HFFc6 (cell line): ENCODE measurements at regions not wholly inside any gene's neighbourhood (a gene's known extent, or its start where the extent isn't known, plus 50 kb on each side); places are given as distances from the start of the nearest gene placed in this dataset.

Source experiments
- DNase-seq: peaks from one replicate; pipeline ENCODE4 v3.0.0-alpha.2; 2018
- H3K27ac Mint-ChIP-seq: 2 replicates; pipeline ENCODE4 v1.8.0; 2020; ENCODE audit warnings: mild to moderate bottlenecking, mixed read lengths
- H3K27me3 Mint-ChIP-seq: 2 replicates; pipeline ENCODE4 v1.8.0; 2021; ENCODE audit warnings: mild to moderate bottlenecking, moderate library complexity, mixed read lengths; ENCODE audit not compliant: insufficient read depth
- H3K36me3 Mint-ChIP-seq: 2 replicates; pipeline ENCODE4 v1.8.0; 2021; ENCODE audit warnings: low read depth, mixed read lengths
- H3K4me1 Mint-ChIP-seq: 2 replicates; pipeline ENCODE4 v1.8.0; 2020; ENCODE audit warnings: low read depth, mixed read lengths
- H3K4me3 Mint-ChIP-seq: 2 replicates; pipeline ENCODE4 v1.8.0; 2020; ENCODE audit warnings: mild to moderate bottlenecking, moderate library complexity, mixed read lengths
- H3K9me3 Mint-ChIP-seq: 2 replicates; pipeline ENCODE4 v1.8.0; 2020; ENCODE audit warnings: mild to moderate bottlenecking, mixed read lengths
- TF ChIP-seq, protein P1 (sequence below): fragments of 200-600 bp; sonication (generic); IDR thresholded peaks from 2 replicates; pipeline ENCODE4 v1.5.0; 2021; ENCODE audit warnings: antibody characterized with exemption, mild to moderate bottlenecking

DNA sequence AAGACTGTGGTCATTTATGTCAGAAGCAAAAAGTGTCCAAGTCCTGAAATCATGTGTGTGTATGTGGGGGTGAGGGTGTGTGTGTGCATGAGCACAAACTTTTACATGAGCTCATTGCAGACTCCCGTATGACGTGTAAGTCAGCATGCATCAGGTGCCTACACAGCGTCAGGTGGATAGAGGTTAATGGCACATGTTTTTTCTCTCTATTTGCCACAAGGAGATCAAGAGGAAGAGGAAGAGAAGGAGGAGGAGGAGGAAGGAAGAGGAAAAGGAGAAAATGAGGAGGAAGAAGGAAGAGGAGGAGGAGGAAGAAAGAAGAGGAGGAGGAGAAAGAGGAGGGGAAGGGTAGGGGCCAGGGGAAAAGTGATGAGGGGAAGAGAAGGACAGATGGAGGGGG, 178.0 kb upstream of the DYNLRB2 start:
- H3K4me1 Mint-ChIP-seq = no peaks in the 10 kb centered on the region
- DNase-seq = no peak
- no peaks in the 10 kb centered on the region for H3K9me3 Mint-ChIP-seq
- TF ChIP-seq, protein P1, sequence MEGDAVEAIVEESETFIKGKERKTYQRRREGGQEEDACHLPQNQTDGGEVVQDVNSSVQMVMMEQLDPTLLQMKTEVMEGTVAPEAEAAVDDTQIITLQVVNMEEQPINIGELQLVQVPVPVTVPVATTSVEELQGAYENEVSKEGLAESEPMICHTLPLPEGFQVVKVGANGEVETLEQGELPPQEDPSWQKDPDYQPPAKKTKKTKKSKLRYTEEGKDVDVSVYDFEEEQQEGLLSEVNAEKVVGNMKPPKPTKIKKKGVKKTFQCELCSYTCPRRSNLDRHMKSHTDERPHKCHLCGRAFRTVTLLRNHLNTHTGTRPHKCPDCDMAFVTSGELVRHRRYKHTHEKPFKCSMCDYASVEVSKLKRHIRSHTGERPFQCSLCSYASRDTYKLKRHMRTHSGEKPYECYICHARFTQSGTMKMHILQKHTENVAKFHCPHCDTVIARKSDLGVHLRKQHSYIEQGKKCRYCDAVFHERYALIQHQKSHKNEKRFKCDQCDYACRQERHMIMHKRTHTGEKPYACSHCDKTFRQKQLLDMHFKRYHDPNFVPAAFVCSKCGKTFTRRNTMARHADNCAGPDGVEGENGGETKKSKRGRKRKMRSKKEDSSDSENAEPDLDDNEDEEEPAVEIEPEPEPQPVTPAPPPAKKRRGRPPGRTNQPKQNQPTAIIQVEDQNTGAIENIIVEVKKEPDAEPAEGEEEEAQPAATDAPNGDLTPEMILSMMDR = no peak
- no peak overlapping the region for H3K4me3 Mint-ChIP-seq
- H3K36me3 Mint-ChIP-seq = no peaks in the 10 kb centered on the region
- H3K27me3 Mint-ChIP-seq = peaks cover 12% of the 10 kb centered on the region
- no peak overlapping the region for H3K27ac Mint-ChIP-seq

DNA sequence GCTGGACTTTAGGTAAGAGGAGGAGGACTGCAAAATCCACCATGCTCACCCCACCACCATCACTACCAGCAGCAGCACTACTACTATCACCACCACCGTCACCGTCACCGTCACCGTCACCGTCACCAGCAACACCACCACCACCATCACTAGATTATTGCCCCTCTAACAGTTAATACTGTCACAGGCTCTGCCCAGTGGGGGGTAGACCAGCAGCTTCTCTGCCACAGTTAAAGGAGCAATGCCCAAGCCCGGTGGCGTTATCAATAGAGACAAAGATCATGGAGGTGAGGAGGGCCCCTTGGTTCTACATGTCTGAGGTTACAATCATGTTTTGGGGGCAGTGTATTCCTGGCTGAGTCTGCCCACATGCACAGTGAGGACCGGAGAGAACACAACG, 184.4 kb upstream of the DYNLRB2 start:
- peaks cover 4% of the 10 kb centered on the region for H3K27me3 Mint-ChIP-seq
- no peak overlapping the region for H3K4me3 Mint-ChIP-seq
- no peaks in the 10 kb centered on the region for H3K36me3 Mint-ChIP-seq
- no peaks in the 10 kb centered on the region for H3K9me3 Mint-ChIP-seq
- no peaks in the 10 kb centered on the region for H3K4me1 Mint-ChIP-seq
- TF ChIP-seq, protein P1 = no peak
- H3K27ac Mint-ChIP-seq = no peak overlapping the region
- DNase-seq = no peak

DNA sequence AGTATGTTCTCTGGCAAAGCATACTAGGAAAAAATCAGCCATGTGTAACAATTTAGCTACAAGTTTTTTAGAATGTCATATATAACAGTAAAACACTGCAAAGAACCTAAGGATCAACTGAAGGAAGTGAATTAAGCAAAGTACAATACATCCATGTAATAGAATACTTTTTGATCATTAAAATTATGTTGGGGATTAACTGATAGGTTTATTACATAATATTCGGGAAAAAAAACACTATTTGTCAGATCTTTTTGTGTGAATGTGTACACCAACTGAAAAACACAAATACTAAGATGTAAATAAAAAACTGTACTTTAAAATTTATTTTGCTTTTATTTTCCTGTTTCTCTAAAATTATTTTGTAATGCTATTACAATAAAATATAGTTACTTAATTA, 185.5 kb upstream of the DYNLRB2 start:
- H3K9me3 Mint-ChIP-seq = no peaks in the 10 kb centered on the region
- no peak for DNase-seq
- H3K4me1 Mint-ChIP-seq = no peaks in the 10 kb centered on the region
- H3K4me3 Mint-ChIP-seq = no peak overlapping the region
- peaks cover 2% of the 10 kb centered on the region for H3K27me3 Mint-ChIP-seq
- no peaks in the 10 kb centered on the region for H3K36me3 Mint-ChIP-seq
- TF ChIP-seq, protein P1 = no peak
- no peak overlapping the region for H3K27ac Mint-ChIP-seq

DNA sequence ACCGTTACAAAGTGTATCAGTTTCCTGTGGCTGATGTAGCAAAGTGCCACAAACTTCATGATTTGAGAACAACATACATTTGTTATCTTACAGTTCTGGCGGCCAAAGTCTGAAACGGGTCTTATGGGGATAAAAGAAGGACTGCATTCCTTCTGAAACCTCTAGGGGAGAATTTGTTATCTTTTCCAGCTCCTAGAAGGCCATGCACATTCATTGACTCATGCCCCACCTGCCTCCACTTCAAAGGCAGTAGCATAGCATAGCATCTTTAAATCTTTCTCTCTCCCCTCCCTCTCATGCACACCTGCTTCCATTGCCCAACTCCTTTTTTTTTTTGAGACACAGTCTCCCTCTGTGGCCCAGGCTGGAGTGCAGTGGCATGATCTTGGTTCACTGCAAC, 190.7 kb upstream of the DYNLRB2 start:
- Mint-ChIP-seq H3K4me1 (no peaks in the 10 kb centered on the region), H3K27ac (no peak overlapping the region), H3K9me3 (no peaks in the 10 kb centered on the region; the same call in 1 of the 2 replicates), H3K27me3 (peaks cover 5% of the 10 kb centered on the region), H3K4me3 (no peak overlapping the region), H3K36me3 (no peaks in the 10 kb centered on the region)
- DNase-seq = no peak
- TF ChIP-seq, protein P1 = no peak

DNA sequence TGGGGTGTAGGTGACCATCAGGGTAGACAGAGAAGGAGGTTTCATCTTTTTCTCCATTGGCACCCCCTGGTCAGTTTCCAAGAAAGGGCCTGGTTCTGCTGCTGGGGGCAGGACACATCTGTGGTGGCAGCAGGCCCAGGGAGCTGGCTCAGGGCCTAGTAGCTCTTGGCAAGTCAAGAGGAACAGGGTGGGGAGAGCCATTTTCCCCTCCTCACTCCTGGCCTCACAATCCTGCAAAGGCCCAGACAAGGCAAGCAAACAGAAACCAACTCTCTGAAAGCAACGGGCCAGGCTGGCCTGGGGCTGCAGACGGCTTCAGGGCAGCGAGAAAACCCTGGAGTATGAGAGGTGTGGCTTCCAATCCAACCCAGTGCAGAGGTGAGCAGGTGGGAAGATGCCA, 192.9 kb upstream of the DYNLRB2 start:
- no peaks in the 10 kb centered on the region for H3K4me1 Mint-ChIP-seq
- peaks cover 13% of the 10 kb centered on the region for H3K27me3 Mint-ChIP-seq
- DNase-seq = no peak
- TF ChIP-seq, protein P1 = no peak
- H3K4me3 Mint-ChIP-seq = no peak overlapping the region
- H3K27ac Mint-ChIP-seq = no peak overlapping the region
- H3K9me3 Mint-ChIP-seq = no peaks in the 10 kb centered on the region; the same call in none of the 2 replicates
- H3K36me3 Mint-ChIP-seq = no peaks in the 10 kb centered on the region

DNA sequence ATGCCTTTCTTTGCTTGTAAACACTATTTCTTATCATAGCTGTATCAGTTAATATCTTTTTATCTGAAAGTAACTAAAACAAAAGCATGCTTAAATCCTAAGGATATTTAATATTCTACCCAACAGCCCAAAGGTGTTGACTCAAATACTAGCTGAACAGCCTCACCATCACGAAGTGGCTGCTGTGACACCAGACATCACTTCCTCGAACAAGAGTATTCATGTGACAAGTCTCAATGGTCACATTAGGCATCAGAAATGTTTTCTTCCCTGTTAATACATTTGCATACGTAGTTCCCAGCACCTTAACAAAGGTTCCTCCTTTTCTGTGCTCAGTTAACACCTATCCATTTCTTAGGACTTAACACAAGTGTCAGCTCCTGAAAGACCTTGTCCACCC, 193.8 kb upstream of the DYNLRB2 start:
- Mint-ChIP-seq H3K27me3 (peaks cover 13% of the 10 kb centered on the region), H3K4me3 (no peak overlapping the region), H3K4me1 (no peaks in the 10 kb centered on the region), H3K27ac (no peak overlapping the region), H3K9me3 (no peaks in the 10 kb centered on the region; the same call in none of the 2 replicates), H3K36me3 (no peaks in the 10 kb centered on the region)
- TF ChIP-seq, protein P1 = no peak
- DNase-seq = no peak
